ENCODE measurements at regions not wholly inside any gene's neighbourhood (a gene's known extent, or its start where the extent isn't known, plus 50 kb on each side); places are given as distances from the start of the nearest gene placed in this dataset.

DNA sequence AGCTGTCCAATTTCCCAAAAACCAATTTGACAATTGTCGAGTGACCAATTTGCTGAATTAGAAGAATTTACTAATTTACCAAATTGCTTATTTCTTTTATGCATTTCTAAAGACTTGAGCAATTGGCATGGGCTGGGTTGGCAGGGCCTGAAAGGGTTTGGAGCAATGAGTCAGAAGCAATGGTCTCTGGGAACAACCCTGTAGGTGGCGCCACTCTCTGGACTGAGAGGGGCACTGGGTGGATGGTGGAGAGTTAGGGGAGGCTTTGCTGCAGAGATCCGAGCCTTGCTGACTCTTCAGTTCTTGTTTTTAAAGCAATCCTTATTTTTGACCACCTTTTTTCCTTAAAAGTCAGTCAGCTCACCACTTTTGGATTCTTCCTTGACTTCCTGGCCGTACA lies 71.5 kb upstream of the RPS23 start:
- peak; percentile 42 for TF ChIP-seq CTCF (IDR thresholded peaks at IDR 0.05; ENCODE audit: low read length)
- TF ChIP-seq EZH2phosphoT487 (IDR thresholded peaks at IDR 0.05; ENCODE audit: low read length): no peak

Data from MM.1S (cell line).